ENCODE measurements at regions not wholly inside any gene's neighbourhood (a gene's known extent, or its start where the extent isn't known, plus 50 kb on each side); places are given as distances from the start of the nearest gene placed in this dataset.

DNA sequence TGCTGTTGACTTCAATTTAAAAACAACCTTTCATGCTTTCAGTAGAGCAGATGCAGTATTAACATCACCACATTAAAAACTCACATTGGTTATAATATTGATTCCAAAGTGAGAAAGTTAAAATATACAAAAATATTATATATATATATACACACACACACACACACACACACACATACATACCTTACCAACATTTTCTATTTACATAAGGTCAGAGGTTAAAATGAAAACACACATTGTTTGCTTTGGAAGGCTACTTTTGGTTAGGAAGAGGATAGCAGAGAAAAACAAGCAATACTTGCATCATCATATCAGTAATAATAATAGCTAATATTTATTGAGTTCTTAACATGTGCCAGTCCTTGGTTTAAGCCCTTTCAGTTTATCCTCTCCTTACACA is 226.5 kb downstream of the PPP4R3C start:
- H3K36me3 Mint-ChIP-seq = no peaks in the 10 kb centered on the region
- Histone ChIP-seq H3K27ac (ENCODE audit: low read depth in 1 of 2, low read length in 2 of 2) (no peak overlapping the region), H4K20me1 (ENCODE audit: insufficient read depth, low read length) (no peaks in the 10 kb centered on the region), H3K4me2 (replicated peaks; ENCODE audit: extremely low read depth, low read length, poor library complexity, severe bottlenecking) (no peak overlapping the region), H3K36me3 (replicated peaks in 1 of 2; ENCODE audit: control insufficient read depth in 1 of 2, insufficient read depth in 2 of 2, low read length in 2 of 2) (no peaks in the 10 kb centered on the region), H3K9me3 (replicated peaks in 1 of 2; ENCODE audit: control insufficient read depth in 1 of 2, insufficient read depth in 1 of 2, low read length in 2 of 2) (peaks cover 8 to 11% of the 10 kb centered on the region in 2 donors), H3K9ac (ENCODE audit: insufficient read depth, low read length, poor library complexity, severe bottlenecking) (no peak overlapping the region), H3K4me1 (ENCODE audit: control insufficient read depth in 1 of 2, insufficient read depth in 2 of 2, low read length in 2 of 2) (no peaks in the 10 kb centered on the region), H2AFZ (ENCODE audit: insufficient read depth, low read depth, low read length, poor library complexity, severe bottlenecking) (no peak overlapping the region), H3K27me3 (ENCODE audit: control insufficient read depth in 2 of 2, insufficient read depth in 2 of 2, low read length in 2 of 2) (no peaks in the 10 kb centered on the region), H3K79me2 (ENCODE audit: insufficient read depth, low read length) (no peaks in the 10 kb centered on the region), H3K4me3 (replicated peaks in 1 of 3; ENCODE audit: low read depth in 2 of 3, low read length in 3 of 3) (no peak overlapping the region)
- H3K4me3 Mint-ChIP-seq = no peak overlapping the region
- intact Hi-C loops (cut with micrococcal nuclease) = no loop called here
- peaks cover 7 to 20% (median 16%) of the 10 kb centered on the region in 7 donors for H3K9me3 Mint-ChIP-seq
- H3K4me1 Mint-ChIP-seq = no peaks in the 10 kb centered on the region
- TF ChIP-seq, protein P1, sequence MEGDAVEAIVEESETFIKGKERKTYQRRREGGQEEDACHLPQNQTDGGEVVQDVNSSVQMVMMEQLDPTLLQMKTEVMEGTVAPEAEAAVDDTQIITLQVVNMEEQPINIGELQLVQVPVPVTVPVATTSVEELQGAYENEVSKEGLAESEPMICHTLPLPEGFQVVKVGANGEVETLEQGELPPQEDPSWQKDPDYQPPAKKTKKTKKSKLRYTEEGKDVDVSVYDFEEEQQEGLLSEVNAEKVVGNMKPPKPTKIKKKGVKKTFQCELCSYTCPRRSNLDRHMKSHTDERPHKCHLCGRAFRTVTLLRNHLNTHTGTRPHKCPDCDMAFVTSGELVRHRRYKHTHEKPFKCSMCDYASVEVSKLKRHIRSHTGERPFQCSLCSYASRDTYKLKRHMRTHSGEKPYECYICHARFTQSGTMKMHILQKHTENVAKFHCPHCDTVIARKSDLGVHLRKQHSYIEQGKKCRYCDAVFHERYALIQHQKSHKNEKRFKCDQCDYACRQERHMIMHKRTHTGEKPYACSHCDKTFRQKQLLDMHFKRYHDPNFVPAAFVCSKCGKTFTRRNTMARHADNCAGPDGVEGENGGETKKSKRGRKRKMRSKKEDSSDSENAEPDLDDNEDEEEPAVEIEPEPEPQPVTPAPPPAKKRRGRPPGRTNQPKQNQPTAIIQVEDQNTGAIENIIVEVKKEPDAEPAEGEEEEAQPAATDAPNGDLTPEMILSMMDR (IDR thresholded peaks at IDR 0.05) = no peak
- no peak overlapping the region for H3K27ac Mint-ChIP-seq
- no peak for DNase-seq
- H3K27me3 Mint-ChIP-seq (ENCODE audit: low read depth in 3 of 3) = peaks cover 0 to 2% (median 0%) of the 10 kb centered on the region in 3 donors

DNA sequence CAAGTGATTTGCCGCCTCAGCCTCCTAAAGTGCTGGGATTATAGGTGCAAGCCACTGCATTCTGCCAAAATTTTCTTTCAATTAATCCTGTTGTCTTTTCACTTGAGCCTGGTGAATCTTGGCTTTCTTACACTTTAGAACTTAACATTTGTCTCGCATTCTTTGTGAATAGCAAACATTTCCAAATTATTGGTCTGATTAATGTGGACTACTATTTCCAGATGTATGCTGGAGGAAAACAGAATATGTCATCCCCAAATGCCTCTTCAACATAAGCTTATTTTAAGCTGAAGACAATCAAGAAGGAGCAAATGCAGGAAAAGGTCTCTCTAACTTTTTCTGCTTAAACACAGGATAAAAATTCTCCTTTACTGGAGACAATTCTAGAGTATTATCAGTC is 233.4 kb downstream of the PPP4R3C start:
- Mint-ChIP-seq H3K27ac (no peak overlapping the region), H3K4me3 (no peak overlapping the region), H3K27me3 (ENCODE audit: low read depth in 3 of 3) (no peaks in the 10 kb centered on the region), H3K36me3 (no peaks in the 10 kb centered on the region), H3K4me1 (no peaks in the 10 kb centered on the region), H3K9me3 (peaks cover 0 to 5% (median 0%) of the 10 kb centered on the region in 7 donors)
- H3K9ac ChIP-seq (ENCODE audit: insufficient read depth, low read length, poor library complexity, severe bottlenecking) = no peak overlapping the region
- no peaks in the 10 kb centered on the region for H3K9me3 ChIP-seq (replicated peaks in 1 of 2; ENCODE audit: control insufficient read depth in 1 of 2, insufficient read depth in 1 of 2, low read length in 2 of 2)
- TF ChIP-seq, protein P1 (IDR thresholded peaks at IDR 0.05) = no peak
- H3K27ac ChIP-seq (ENCODE audit: low read depth in 1 of 2, low read length in 2 of 2) = no peak overlapping the region
- intact Hi-C loops (cut with micrococcal nuclease) = no loop called here
- no CpG with 5 or more reads among the region's 2 CpGs for WGBS (ENCODE audit: insufficient coverage)
- no peaks in the 10 kb centered on the region for H3K79me2 ChIP-seq (ENCODE audit: insufficient read depth, low read length)
- no peaks in the 10 kb centered on the region for H4K20me1 ChIP-seq (ENCODE audit: insufficient read depth, low read length)
- no peaks in the 10 kb centered on the region for H3K36me3 ChIP-seq (replicated peaks in 1 of 2; ENCODE audit: control insufficient read depth in 1 of 2, insufficient read depth in 2 of 2, low read length in 2 of 2)
- H3K4me1 ChIP-seq (ENCODE audit: control insufficient read depth in 1 of 2, insufficient read depth in 2 of 2, low read length in 2 of 2) = no peaks in the 10 kb centered on the region
- no peak overlapping the region for H3K4me3 ChIP-seq (replicated peaks in 1 of 3; ENCODE audit: low read depth in 2 of 3, low read length in 3 of 3)
- no peak for DNase-seq
- no peaks in the 10 kb centered on the region for H3K27me3 ChIP-seq (ENCODE audit: control insufficient read depth in 2 of 2, insufficient read depth in 2 of 2, low read length in 2 of 2)
- no peak overlapping the region for H3K4me2 ChIP-seq (replicated peaks; ENCODE audit: extremely low read depth, low read length, poor library complexity, severe bottlenecking)
- H2AFZ ChIP-seq (ENCODE audit: insufficient read depth, low read depth, low read length, poor library complexity, severe bottlenecking) = no peak overlapping the region

Measured in CD14-positive monocyte (primary cell).